CD4-positive, alpha-beta memory T cell (primary cell): ENCODE measurements at regions not wholly inside any gene's neighbourhood (a gene's known extent, or its start where the extent isn't known, plus 50 kb on each side); places are given as distances from the start of the nearest gene placed in this dataset.

Experiments
- CTCF ChIA-PET: fragments of 350-600 bp; sonication (Branson Sonifier 250); formaldehyde crosslinking; loops from one replicate; lab custom pipeline; 2021; ENCODE audit warnings: inconsistent platforms; ENCODE audit not compliant: partially characterized antibody; lab: Charles Lee
- POLR2A ChIA-PET: fragments of 350-600 bp; sonication (Branson Sonifier 250); formaldehyde crosslinking; loops from one replicate; lab custom pipeline; 2021; ENCODE audit not compliant: partially characterized antibody; lab: Charles Lee
- DNase-seq, 5 donors: peaks; one replicate each; pipeline versions ENCODE4 v3.0.0 to v3.0.0-alpha.2; 2020 to 2022; ENCODE audit warnings: mixed read lengths in 1 of 5
- H3K27ac ChIP-seq: one replicate; pipeline ENCODE4 v1.7.0; 2013; ENCODE audit warnings: low read depth, low read length
- H3K27me3 ChIP-seq: 2 replicates; pipeline ENCODE4 v1.7.0; 2013; ENCODE audit warnings: mild to moderate bottlenecking, low read length, moderate library complexity; ENCODE audit not compliant: insufficient read depth
- H3K36me3 ChIP-seq: 2 replicates; pipeline ENCODE4 v1.7.0; 2013; ENCODE audit warnings: mild to moderate bottlenecking, low read length, moderate library complexity; ENCODE audit not compliant: insufficient read depth
- H3K4me1 ChIP-seq: 2 replicates; pipeline ENCODE4 v1.7.0; 2013; ENCODE audit warnings: mild to moderate bottlenecking, low read length, moderate library complexity; ENCODE audit not compliant: insufficient read depth
- H3K4me3 ChIP-seq, 2 donors: one replicate each; pipeline ENCODE4 v1.7.0; 2013; ENCODE audit warnings: low read length in 2 of 2, mild to moderate bottlenecking in 1 of 2
- H3K9me3 ChIP-seq, 2 donors: one replicate each; pipeline ENCODE4 v1.7.0; 2013; ENCODE audit warnings: low read length in 2 of 2, control low read depth in 1 of 2; ENCODE audit not compliant: control insufficient read depth in 1 of 2
- H3K27ac Mint-ChIP-seq, 7 donors: one replicate each; pipeline ENCODE4 v1.8.0; 2020 to 2021; ENCODE audit warnings: mixed read lengths in 7 of 7, mild to moderate bottlenecking in 6 of 7, inconsistent platforms in 3 of 7, moderate library complexity in 3 of 7
- H3K27me3 Mint-ChIP-seq, 2 donors: one replicate each; pipeline ENCODE4 v1.8.0; 2020 to 2021; ENCODE audit warnings: mixed read lengths in 2 of 2
- H3K36me3 Mint-ChIP-seq, 2 donors: one replicate each; pipeline ENCODE4 v1.8.0; 2020 to 2021; ENCODE audit warnings: mixed read lengths in 2 of 2, inconsistent platforms in 1 of 2, mild to moderate bottlenecking in 1 of 2
- H3K4me1 Mint-ChIP-seq, 4 donors: one replicate each; pipeline ENCODE4 v1.8.0; 2020 to 2021; ENCODE audit warnings: mixed read lengths in 4 of 4, mild to moderate bottlenecking in 1 of 4
- H3K4me3 Mint-ChIP-seq, 8 donors: one replicate each; pipeline ENCODE4 v1.8.0; 2020 to 2021; ENCODE audit warnings: mixed read lengths in 8 of 8, mild to moderate bottlenecking in 7 of 8, moderate library complexity in 6 of 8, inconsistent platforms in 3 of 8
- H3K9me3 Mint-ChIP-seq, 8 donors: one replicate each; pipeline ENCODE4 v1.8.0; 2020 to 2021; ENCODE audit warnings: mixed read lengths in 8 of 8, mild to moderate bottlenecking in 5 of 8, inconsistent platforms in 3 of 8, moderate library complexity in 1 of 8
- intact Hi-C: fragments of 100-400 bp; cut with micrococcal nuclease; formaldehyde crosslinking; loops from one replicate; pipeline ENCODE4 v1.15.1; 2023

- H3K27me3 ChIP-seq = no peaks in the 10 kb centered on the region
- POLR2A ChIA-PET = no interaction called here
- intact Hi-C loops = no loop called here
- peaks cover 0 to 1% (median 0%) of the 10 kb centered on the region in 8 donors for H3K9me3 Mint-ChIP-seq
- CTCF ChIA-PET = no interaction called here
- no peaks in the 10 kb centered on the region for H3K9me3 ChIP-seq
- no peak for DNase-seq
- no peak overlapping the region for H3K27ac ChIP-seq
- H3K36me3 Mint-ChIP-seq = no peaks in the 10 kb centered on the region
- peaks cover 0 to 4% of the 10 kb centered on the region in 2 donors for H3K27me3 Mint-ChIP-seq
- no peak overlapping the region for H3K4me3 Mint-ChIP-seq
- no peak overlapping the region for H3K4me3 ChIP-seq
- no peaks in the 10 kb centered on the region for H3K4me1 ChIP-seq
- no peaks in the 10 kb centered on the region for H3K4me1 Mint-ChIP-seq
- H3K36me3 ChIP-seq = no peaks in the 10 kb centered on the region
- no peak overlapping the region for H3K27ac Mint-ChIP-seq
Measured at GRCh38 chr6:104322841-104323240, 536.9 kb downstream of the HACE1 start.

GRCh38 chr6:104321301-104321700 is 538.4 kb downstream of the HACE1 start:
- DNase-seq = no peak
- no peak overlapping the region for H3K27ac ChIP-seq
- POLR2A ChIA-PET = no interaction called here
- no peak overlapping the region for H3K27ac Mint-ChIP-seq
- H3K36me3 Mint-ChIP-seq = no peaks in the 10 kb centered on the region
- no peak overlapping the region for H3K4me3 Mint-ChIP-seq
- no peaks in the 10 kb centered on the region for H3K4me1 Mint-ChIP-seq
- H3K4me3 ChIP-seq = no peak overlapping the region
- H3K4me1 ChIP-seq = no peaks in the 10 kb centered on the region
- peaks cover 0 to 4% of the 10 kb centered on the region in 2 donors for H3K27me3 Mint-ChIP-seq
- intact Hi-C loops = no loop called here
- H3K27me3 ChIP-seq = no peaks in the 10 kb centered on the region
- H3K36me3 ChIP-seq = no peaks in the 10 kb centered on the region
- no peaks in the 10 kb centered on the region for H3K9me3 ChIP-seq
- peaks cover 0 to 5% (median 0%) of the 10 kb centered on the region in 8 donors for H3K9me3 Mint-ChIP-seq
- CTCF ChIA-PET = no interaction called here

DNA sequence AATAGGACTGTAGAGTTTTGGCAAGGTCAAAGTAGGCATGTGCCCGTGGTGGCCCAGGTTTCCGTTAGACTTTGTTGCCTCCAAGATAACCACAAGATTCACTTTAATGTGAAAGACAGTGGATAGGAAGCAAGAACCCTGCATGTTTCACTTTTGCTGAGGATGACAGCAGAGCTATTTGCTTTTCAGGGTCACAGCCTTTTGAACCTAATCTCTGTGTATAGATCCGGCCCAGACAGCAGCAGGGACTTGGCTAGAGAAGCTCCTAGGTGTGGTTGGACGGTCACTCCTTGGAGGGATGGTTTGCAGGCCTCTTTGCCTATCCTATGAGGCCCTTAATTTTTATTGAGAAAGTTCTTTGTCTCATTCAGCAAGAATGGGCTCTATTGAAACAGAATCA is 538.8 kb downstream of the HACE1 start:
- Histone ChIP-seq H3K4me1 (no peaks in the 10 kb centered on the region), H3K27ac (no peak overlapping the region), H3K36me3 (no peaks in the 10 kb centered on the region), H3K4me3 (no peak overlapping the region), H3K9me3 (no peaks in the 10 kb centered on the region), H3K27me3 (no peaks in the 10 kb centered on the region)
- Mint-ChIP-seq H3K27ac (no peak overlapping the region), H3K27me3 (peaks cover 0 to 4% of the 10 kb centered on the region in 2 donors), H3K4me3 (no peak overlapping the region), H3K9me3 (peaks cover 0 to 5% (median 0%) of the 10 kb centered on the region in 8 donors), H3K4me1 (no peaks in the 10 kb centered on the region), H3K36me3 (no peaks in the 10 kb centered on the region)
- no peak for DNase-seq
- ChIA-PET POLR2A (no interaction called here), CTCF (no interaction called here)
- intact Hi-C loops = no loop called here

- peaks cover 0 to 2% of the 10 kb centered on the region in 2 donors for H3K27me3 Mint-ChIP-seq
- POLR2A ChIA-PET = interaction anchor here (0.6 kb wide), 1 partner anchor 287 kb away, joined by 3 read pairs; no protein-coding TSS in a partner anchor
Measured at GRCh38 chr6:104312851-104313250, 546.9 kb downstream of the HACE1 start.

GRCh38 chr6:104306211-104306610 is 553.5 kb downstream of the HACE1 start:
- H3K27ac ChIP-seq = no peak overlapping the region
- no peak for DNase-seq
- Mint-ChIP-seq H3K9me3 (peaks cover 0 to 2% (median 0%) of the 10 kb centered on the region in 8 donors), H3K4me3 (no peak overlapping the region), H3K27ac (no peak overlapping the region), H3K4me1 (no peaks in the 10 kb centered on the region), H3K36me3 (no peaks in the 10 kb centered on the region), H3K27me3 (no peaks in the 10 kb centered on the region)
- H3K27me3 ChIP-seq = no peaks in the 10 kb centered on the region
- no peak overlapping the region for H3K4me3 ChIP-seq
- H3K9me3 ChIP-seq = no peaks in the 10 kb centered on the region
- no peaks in the 10 kb centered on the region for H3K36me3 ChIP-seq
- H3K4me1 ChIP-seq = no peaks in the 10 kb centered on the region
- CTCF ChIA-PET = interaction anchor here (1.0 kb wide), 1 partner anchor 10 kb away, joined by 3 read pairs; no protein-coding TSS in a partner anchor
- POLR2A ChIA-PET = no interaction called here
- intact Hi-C loops = no loop called here

More at GRCh38 chr6:104312851-104313250, 546.9 kb downstream of the HACE1 start:
- no peaks in the 10 kb centered on the region for H3K9me3 ChIP-seq
- intact Hi-C loops = no loop called here
- H3K4me3 Mint-ChIP-seq = no peak overlapping the region
- no peaks in the 10 kb centered on the region for H3K4me1 Mint-ChIP-seq
- no peaks in the 10 kb centered on the region for H3K36me3 Mint-ChIP-seq
- no peak for DNase-seq
- H3K9me3 Mint-ChIP-seq = peaks cover 0 to 5% (median 0%) of the 10 kb centered on the region in 8 donors
- no peaks in the 10 kb centered on the region for H3K4me1 ChIP-seq
- no peaks in the 10 kb centered on the region for H3K36me3 ChIP-seq
- H3K27ac Mint-ChIP-seq = no peak overlapping the region
- no peak overlapping the region for H3K27ac ChIP-seq
- no peak overlapping the region for H3K4me3 ChIP-seq
- H3K27me3 ChIP-seq = no peaks in the 10 kb centered on the region
- CTCF ChIA-PET = interaction anchor here (1.2 kb wide), 1 partner anchor 13 kb away, joined by 4 read pairs; no protein-coding TSS in a partner anchor

DNA sequence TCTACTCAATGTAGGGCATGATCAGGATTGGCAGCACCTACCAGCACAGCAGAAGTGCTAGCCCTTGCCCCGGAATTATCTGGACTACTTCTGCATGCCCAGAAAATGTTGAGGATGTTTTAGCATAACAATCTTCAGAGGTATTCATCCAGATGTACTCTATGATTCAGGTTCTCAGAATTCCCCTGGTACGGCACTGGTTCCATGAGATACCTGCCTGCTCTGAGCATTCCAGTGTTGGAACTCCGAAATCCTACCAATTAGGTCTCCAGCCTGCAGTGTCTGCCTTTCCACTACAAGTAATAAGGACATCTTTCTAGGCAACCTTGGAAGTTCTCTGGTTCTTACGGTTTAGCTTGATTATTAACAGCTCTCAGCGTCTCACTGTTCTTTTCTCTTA is 554.5 kb downstream of the HACE1 start:
- Histone ChIP-seq H3K4me1 (no peaks in the 10 kb centered on the region), H3K4me3 (no peak overlapping the region), H3K9me3 (no peaks in the 10 kb centered on the region), H3K27ac (no peak overlapping the region), H3K27me3 (no peaks in the 10 kb centered on the region), H3K36me3 (no peaks in the 10 kb centered on the region)
- Mint-ChIP-seq H3K27ac (no peak overlapping the region), H3K36me3 (no peaks in the 10 kb centered on the region), H3K27me3 (no peaks in the 10 kb centered on the region), H3K9me3 (peaks cover 0 to 2% (median 0%) of the 10 kb centered on the region in 8 donors), H3K4me1 (no peaks in the 10 kb centered on the region), H3K4me3 (no peak overlapping the region)
- POLR2A ChIA-PET = no interaction called here
- CTCF ChIA-PET = no interaction called here
- intact Hi-C loops = no loop called here
- no peak for DNase-seq

GRCh38 chr6:104301951-104302350 is 557.8 kb downstream of the HACE1 start:
- Mint-ChIP-seq H3K4me1 (no peaks in the 10 kb centered on the region), H3K36me3 (no peaks in the 10 kb centered on the region), H3K27ac (no peak overlapping the region), H3K4me3 (no peak overlapping the region), H3K9me3 (peaks cover 0 to 2% (median 0%) of the 10 kb centered on the region in 8 donors), H3K27me3 (no peaks in the 10 kb centered on the region)
- Histone ChIP-seq H3K4me3 (no peak overlapping the region), H3K9me3 (no peaks in the 10 kb centered on the region), H3K4me1 (no peaks in the 10 kb centered on the region), H3K27ac (no peak overlapping the region), H3K36me3 (no peaks in the 10 kb centered on the region), H3K27me3 (no peaks in the 10 kb centered on the region)
- ChIA-PET POLR2A (no interaction called here), CTCF (no interaction called here)
- intact Hi-C loops = no loop called here
- no peak for DNase-seq

DNA sequence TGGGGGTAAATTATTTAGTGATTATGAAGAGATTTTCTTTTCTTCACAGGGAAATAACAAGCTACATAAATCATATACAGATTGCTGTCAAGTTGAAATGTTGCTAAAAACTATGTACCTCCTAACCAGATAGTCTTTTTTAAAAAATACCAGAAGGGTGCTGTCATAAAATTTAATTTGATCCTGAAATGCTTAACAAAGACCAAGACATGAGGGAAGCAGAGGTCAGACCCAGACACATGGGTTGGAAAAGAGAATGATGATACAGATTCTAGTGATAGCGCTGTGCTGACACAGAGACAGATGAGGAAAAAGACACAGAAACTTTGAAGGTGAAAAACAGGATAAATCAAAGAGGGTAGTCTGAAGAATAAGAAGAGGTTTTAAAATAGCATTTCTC is 573.1 kb downstream of the HACE1 start:
- Histone ChIP-seq H3K4me1 (no peaks in the 10 kb centered on the region), H3K27me3 (no peaks in the 10 kb centered on the region), H3K9me3 (no peaks in the 10 kb centered on the region), H3K36me3 (no peaks in the 10 kb centered on the region), H3K27ac (no peak overlapping the region), H3K4me3 (no peak overlapping the region)
- no peak overlapping the region for H3K27ac Mint-ChIP-seq
- CTCF ChIA-PET = no interaction called here
- no peaks in the 10 kb centered on the region for H3K36me3 Mint-ChIP-seq
- no peaks in the 10 kb centered on the region for H3K4me1 Mint-ChIP-seq
- intact Hi-C loops = no loop called here
- POLR2A ChIA-PET = no interaction called here
- peaks cover 0 to 2% (median 0%) of the 10 kb centered on the region in 8 donors for H3K9me3 Mint-ChIP-seq
- H3K4me3 Mint-ChIP-seq = no peak overlapping the region
- H3K27me3 Mint-ChIP-seq = no peaks in the 10 kb centered on the region
- DNase-seq = no peak
